ENCODE measurements at regions not wholly inside any gene's neighbourhood (a gene's known extent, or its start where the extent isn't known, plus 50 kb on each side); places are given as distances from the start of the nearest gene placed in this dataset.
"Not testable (repeated sequence)": the region's sequence is repeated elsewhere in the genome, so short reads cannot be mapped to it uniquely, and the experiment has no call there.

DNA sequence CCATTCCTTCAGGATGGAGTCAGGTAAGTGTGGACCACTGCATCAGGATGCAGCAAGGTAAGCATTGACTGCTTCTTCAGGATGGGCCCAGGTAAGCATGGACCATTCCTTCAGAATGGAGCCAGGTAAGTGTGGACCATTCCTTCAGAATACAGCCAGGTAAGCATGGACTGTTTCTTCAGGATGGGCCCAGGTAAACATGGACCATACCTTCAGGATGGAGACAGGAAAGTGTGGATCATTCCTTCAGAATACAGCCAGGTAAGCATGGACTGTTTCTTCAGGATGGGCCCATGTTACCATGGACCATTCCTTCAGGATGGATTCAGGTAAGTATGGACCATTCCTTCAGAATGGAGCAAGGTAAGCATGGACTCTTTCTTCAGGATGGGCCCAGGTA is 89.4 kb upstream of the SPACA7 start:
- not testable (repeated sequence) for DNase-seq

DNA sequence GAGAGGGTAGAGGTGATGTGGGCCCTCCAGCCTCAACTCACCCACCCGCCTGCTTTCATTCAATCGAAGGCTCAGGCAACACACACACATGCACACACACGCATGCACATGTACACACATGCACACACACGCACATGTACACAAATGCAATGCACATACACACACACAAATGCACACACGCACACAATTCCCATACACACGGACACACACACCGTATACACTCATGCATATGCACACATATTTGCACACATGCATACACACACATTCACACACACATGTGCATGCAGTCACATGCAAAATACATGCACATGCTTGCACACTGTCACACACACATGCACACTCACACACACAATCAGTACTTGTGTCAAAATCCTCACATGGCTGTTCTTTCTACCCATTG is 55.9 kb upstream of the SPACA7 start:
- DNase-seq = no peak

GRCh38 chr13:112322557-112322956 is 53.6 kb upstream of the SPACA7 start:
- no peak for DNase-seq

DNA sequence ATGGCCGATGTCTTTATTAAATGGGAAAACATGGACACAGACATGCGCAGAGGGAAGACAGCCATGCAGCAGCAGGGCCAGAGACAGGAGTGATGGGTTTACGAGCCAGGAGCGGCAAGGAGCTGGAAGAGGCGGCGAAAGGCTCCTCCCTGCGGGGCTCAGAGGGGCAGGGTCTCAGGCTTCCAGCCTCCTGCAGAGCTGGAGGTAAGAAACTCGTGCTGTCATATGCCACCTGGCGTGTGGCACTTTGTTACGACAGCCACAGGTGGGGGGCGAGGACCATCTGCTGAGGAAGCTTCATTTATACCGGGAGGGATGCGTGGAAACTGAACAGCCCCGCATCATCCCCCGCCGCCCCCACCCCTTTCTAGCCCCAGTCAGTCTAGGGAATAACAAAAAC is 52.0 kb upstream of the SPACA7 start:
- DNase-seq = no peak

DNA sequence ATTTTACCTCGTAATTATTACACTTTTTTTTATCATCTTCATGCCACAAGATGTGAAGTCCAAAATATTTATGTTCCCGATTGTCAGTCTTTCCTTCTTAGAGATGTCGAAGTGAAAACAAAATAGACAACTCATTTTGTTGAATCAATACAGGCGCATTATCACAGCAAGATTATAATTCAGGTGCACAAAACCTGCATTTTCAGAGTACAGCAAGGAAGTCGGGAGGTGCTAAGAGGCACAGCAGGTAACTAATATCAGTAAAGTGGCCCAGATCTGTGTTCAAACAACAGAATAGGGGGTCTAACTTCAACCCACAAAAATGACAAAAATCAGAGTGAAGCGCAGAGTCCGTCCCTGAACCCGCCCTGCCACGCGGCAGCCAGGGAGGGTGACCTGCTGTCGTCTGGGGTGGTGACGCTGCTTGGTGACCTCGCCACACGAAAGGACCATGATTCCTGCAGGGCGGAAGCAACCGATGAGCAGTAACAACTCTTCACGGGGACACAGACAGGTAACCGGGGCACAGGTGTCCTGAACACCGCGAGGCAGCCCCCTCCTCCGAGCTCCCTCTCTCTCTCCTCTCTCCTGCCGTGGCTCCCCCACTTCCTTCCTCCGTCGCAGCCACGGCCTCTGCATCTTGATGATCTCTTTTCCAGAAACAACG is 50.9 kb upstream of the SPACA7 start:
- DNase-seq = no peak

- DNase-seq = no peak
These were observed 50.1 kb upstream of the SPACA7 start for GRCh38 chr13:112325920-112326645.
